Upper lobe of left lung (tissue), 4 donors: ENCODE measurements at regions not wholly inside any gene's neighbourhood (a gene's known extent, or its start where the extent isn't known, plus 50 kb on each side); places are given as distances from the start of the nearest gene placed in this dataset.

Experiments
- CTCF ChIP-seq, 6 experiments: fragments of 450-650 bp in 4 of 6; fragments of 200-600 bp in 2 of 6; sonication (generic) in 2 of 6; IDR thresholded peaks; one replicate each; pipeline ENCODE4 v1.5.1; 2016 to 2019; ENCODE audit warnings: antibody characterized with exemption in 6 of 6
- POLR2A ChIP-seq, 4 donors: fragments of 450-650 bp; IDR thresholded peaks; one replicate each; pipeline ENCODE4 v1.5.1; 2016 to 2017; ENCODE audit warnings: antibody characterized with exemption in 4 of 4, mild to moderate bottlenecking in 2 of 4

- TF ChIP-seq CTCF (IDR thresholded peaks at IDR 0.05) (no peak), POLR2A (IDR thresholded peaks at IDR 0.05) (no peak)
Observed at GRCh38 chr5:174453690-174454089, 270.7 kb upstream of the MSX2 start.
